ENCODE measurements at regions not wholly inside any gene's neighbourhood (a gene's known extent, or its start where the extent isn't known, plus 50 kb on each side); places are given as distances from the start of the nearest gene placed in this dataset.

GRCh38 chr2:236720974-236721540 is 151.4 kb downstream of the ACKR3 start:
- H3K27ac Mint-ChIP-seq = no peak overlapping the region
- no peaks in the 10 kb centered on the region for H3K9me3 Mint-ChIP-seq (ENCODE audit: low read depth)
- H3K36me3 Mint-ChIP-seq = no peaks in the 10 kb centered on the region
- peaks cover 7% of the 10 kb centered on the region for H3K27me3 Mint-ChIP-seq
- H3K4me1 Mint-ChIP-seq (ENCODE audit: low read depth) = no peaks in the 10 kb centered on the region
- H3K4me3 Mint-ChIP-seq = no peak overlapping the region

GRCh38 chr2:236724200-236724599 is 154.6 kb downstream of the ACKR3 start:
- H3K4me1 Mint-ChIP-seq (ENCODE audit: low read depth) = no peaks in the 10 kb centered on the region

GRCh38 chr2:236726701-236727450 is 157.3 kb downstream of the ACKR3 start:
- H3K9me3 Mint-ChIP-seq (ENCODE audit: low read depth) = no peaks in the 10 kb centered on the region
- no peaks in the 10 kb centered on the region for H3K36me3 Mint-ChIP-seq
- H3K27ac Mint-ChIP-seq = no peak overlapping the region
- H3K4me1 Mint-ChIP-seq (ENCODE audit: low read depth) = no peaks in the 10 kb centered on the region
- H3K27me3 Mint-ChIP-seq = peaks cover 3% of the 10 kb centered on the region
- no peak overlapping the region for H3K4me3 Mint-ChIP-seq

More at GRCh38 chr2:236724200-236724599, 154.6 kb downstream of the ACKR3 start:
- H3K27ac Mint-ChIP-seq = no peak overlapping the region
- H3K36me3 Mint-ChIP-seq = no peaks in the 10 kb centered on the region
- H3K27me3 Mint-ChIP-seq = peaks cover 3% of the 10 kb centered on the region
- no peak overlapping the region for H3K4me3 Mint-ChIP-seq
- no peaks in the 10 kb centered on the region for H3K9me3 Mint-ChIP-seq (ENCODE audit: low read depth)

- Mint-ChIP-seq H3K27ac (no peak overlapping the region), H3K36me3 (no peaks in the 10 kb centered on the region), H3K9me3 (ENCODE audit: low read depth) (no peaks in the 10 kb centered on the region), H3K4me1 (ENCODE audit: low read depth) (no peaks in the 10 kb centered on the region), H3K4me3 (no peak overlapping the region), H3K27me3 (peaks cover 3% of the 10 kb centered on the region)
Observed at GRCh38 chr2:236728916-236729670, 159.5 kb downstream of the ACKR3 start.

- Mint-ChIP-seq H3K9me3 (ENCODE audit: low read depth) (no peaks in the 10 kb centered on the region), H3K36me3 (no peaks in the 10 kb centered on the region), H3K27ac (no peak overlapping the region), H3K27me3 (peaks cover 3% of the 10 kb centered on the region), H3K4me3 (no peak overlapping the region), H3K4me1 (ENCODE audit: low read depth) (no peaks in the 10 kb centered on the region)
Observed at GRCh38 chr2:236730393-236730792, 160.8 kb downstream of the ACKR3 start.

GRCh38 chr2:236731767-236732580 is 162.3 kb downstream of the ACKR3 start:
- Mint-ChIP-seq H3K4me3 (no peak overlapping the region), H3K36me3 (no peaks in the 10 kb centered on the region), H3K9me3 (ENCODE audit: low read depth) (no peaks in the 10 kb centered on the region), H3K27me3 (peaks cover 2% of the 10 kb centered on the region), H3K27ac (no peak overlapping the region), H3K4me1 (ENCODE audit: low read depth) (no peaks in the 10 kb centered on the region)

- no peak overlapping the region for H3K4me3 Mint-ChIP-seq
- peaks cover 3% of the 10 kb centered on the region for H3K27me3 Mint-ChIP-seq
- H3K36me3 Mint-ChIP-seq = no peaks in the 10 kb centered on the region
- no peaks in the 10 kb centered on the region for H3K4me1 Mint-ChIP-seq (ENCODE audit: low read depth)
- no peaks in the 10 kb centered on the region for H3K9me3 Mint-ChIP-seq (ENCODE audit: low read depth)
- no peak overlapping the region for H3K27ac Mint-ChIP-seq
Observed at GRCh38 chr2:236733156-236733555, 163.5 kb downstream of the ACKR3 start.

- Mint-ChIP-seq H3K27me3 (peaks cover 3% of the 10 kb centered on the region), H3K4me1 (ENCODE audit: low read depth) (no peaks in the 10 kb centered on the region), H3K36me3 (no peaks in the 10 kb centered on the region), H3K9me3 (ENCODE audit: low read depth) (no peaks in the 10 kb centered on the region), H3K4me3 (no peak overlapping the region), H3K27ac (no peak overlapping the region)
Observed at GRCh38 chr2:236735825-236736238, 166.2 kb downstream of the ACKR3 start.

- Mint-ChIP-seq H3K4me3 (no peak overlapping the region), H3K27ac (no peak overlapping the region), H3K4me1 (ENCODE audit: low read depth) (no peaks in the 10 kb centered on the region), H3K9me3 (ENCODE audit: low read depth) (no peaks in the 10 kb centered on the region), H3K36me3 (no peaks in the 10 kb centered on the region), H3K27me3 (peaks cover 3% of the 10 kb centered on the region)
Observed at GRCh38 chr2:236738030-236738429, 168.4 kb downstream of the ACKR3 start.

- H3K4me3 Mint-ChIP-seq = no peak overlapping the region
Observed at GRCh38 chr2:236738896-236739295, 169.3 kb downstream of the ACKR3 start.

GRCh38 chr2:236739663-236740062 is 170.0 kb downstream of the ACKR3 start:
- Mint-ChIP-seq H3K27me3 (peaks cover 3% of the 10 kb centered on the region), H3K36me3 (no peaks in the 10 kb centered on the region), H3K9me3 (ENCODE audit: low read depth) (no peaks in the 10 kb centered on the region), H3K4me3 (no peak overlapping the region), H3K27ac (no peak overlapping the region), H3K4me1 (ENCODE audit: low read depth) (no peaks in the 10 kb centered on the region)

More at GRCh38 chr2:236738896-236739295, 169.3 kb downstream of the ACKR3 start:
- H3K4me1 Mint-ChIP-seq (ENCODE audit: low read depth) = no peaks in the 10 kb centered on the region
- no peaks in the 10 kb centered on the region for H3K36me3 Mint-ChIP-seq
- H3K9me3 Mint-ChIP-seq (ENCODE audit: low read depth) = no peaks in the 10 kb centered on the region
- H3K27ac Mint-ChIP-seq = no peak overlapping the region
- H3K27me3 Mint-ChIP-seq = peaks cover 3% of the 10 kb centered on the region

- Mint-ChIP-seq H3K27me3 (peaks cover 3% of the 10 kb centered on the region), H3K36me3 (no peaks in the 10 kb centered on the region), H3K9me3 (ENCODE audit: low read depth) (no peaks in the 10 kb centered on the region), H3K4me1 (ENCODE audit: low read depth) (no peaks in the 10 kb centered on the region), H3K27ac (no peak overlapping the region), H3K4me3 (no peak overlapping the region)
Observed at GRCh38 chr2:236740506-236740905, 170.9 kb downstream of the ACKR3 start.

- Mint-ChIP-seq H3K9me3 (ENCODE audit: low read depth) (no peaks in the 10 kb centered on the region), H3K27me3 (no peaks in the 10 kb centered on the region), H3K27ac (no peak overlapping the region), H3K36me3 (no peaks in the 10 kb centered on the region), H3K4me1 (ENCODE audit: low read depth) (no peaks in the 10 kb centered on the region), H3K4me3 (no peak overlapping the region)
Observed at GRCh38 chr2:236743039-236743920, 173.7 kb downstream of the ACKR3 start.

- Mint-ChIP-seq H3K9me3 (ENCODE audit: low read depth) (no peaks in the 10 kb centered on the region), H3K27me3 (no peaks in the 10 kb centered on the region)
Observed at GRCh38 chr2:236743921-236744280, 174.3 kb downstream of the ACKR3 start.

More at GRCh38 chr2:236743921-236744280, 174.3 kb downstream of the ACKR3 start:
- H3K36me3 Mint-ChIP-seq = no peaks in the 10 kb centered on the region
- H3K4me1 Mint-ChIP-seq (ENCODE audit: low read depth) = no peaks in the 10 kb centered on the region
- H3K4me3 Mint-ChIP-seq = no peak overlapping the region
- H3K27ac Mint-ChIP-seq = no peak overlapping the region
